ENCODE measurements at regions not wholly inside any gene's neighbourhood (a gene's known extent, or its start where the extent isn't known, plus 50 kb on each side); places are given as distances from the start of the nearest gene placed in this dataset.

GRCh38 chr11:33978376-33978775, 73.2 kb upstream of the CAPRIN1 start:
- TF ChIP-seq, protein P1, sequence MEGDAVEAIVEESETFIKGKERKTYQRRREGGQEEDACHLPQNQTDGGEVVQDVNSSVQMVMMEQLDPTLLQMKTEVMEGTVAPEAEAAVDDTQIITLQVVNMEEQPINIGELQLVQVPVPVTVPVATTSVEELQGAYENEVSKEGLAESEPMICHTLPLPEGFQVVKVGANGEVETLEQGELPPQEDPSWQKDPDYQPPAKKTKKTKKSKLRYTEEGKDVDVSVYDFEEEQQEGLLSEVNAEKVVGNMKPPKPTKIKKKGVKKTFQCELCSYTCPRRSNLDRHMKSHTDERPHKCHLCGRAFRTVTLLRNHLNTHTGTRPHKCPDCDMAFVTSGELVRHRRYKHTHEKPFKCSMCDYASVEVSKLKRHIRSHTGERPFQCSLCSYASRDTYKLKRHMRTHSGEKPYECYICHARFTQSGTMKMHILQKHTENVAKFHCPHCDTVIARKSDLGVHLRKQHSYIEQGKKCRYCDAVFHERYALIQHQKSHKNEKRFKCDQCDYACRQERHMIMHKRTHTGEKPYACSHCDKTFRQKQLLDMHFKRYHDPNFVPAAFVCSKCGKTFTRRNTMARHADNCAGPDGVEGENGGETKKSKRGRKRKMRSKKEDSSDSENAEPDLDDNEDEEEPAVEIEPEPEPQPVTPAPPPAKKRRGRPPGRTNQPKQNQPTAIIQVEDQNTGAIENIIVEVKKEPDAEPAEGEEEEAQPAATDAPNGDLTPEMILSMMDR (IDR thresholded peaks at IDR 0.05; ENCODE audit: insufficient read depth, low read length), result no peak
- TF ChIP-seq GABPA (IDR thresholded peaks at IDR 0.05; ENCODE audit: low read depth) (no peak), POLR2AphosphoS5 (IDR thresholded peaks at IDR 0.05; ENCODE audit: low read depth) (no peak), REST (IDR thresholded peaks at IDR 0.05; ENCODE audit: insufficient replicate concordance, low read depth) (no peak)

Measured in HL-60 (cell line).